ENCODE measurements at regions not wholly inside any gene's neighbourhood (a gene's known extent, or its start where the extent isn't known, plus 50 kb on each side); places are given as distances from the start of the nearest gene placed in this dataset.

DNA sequence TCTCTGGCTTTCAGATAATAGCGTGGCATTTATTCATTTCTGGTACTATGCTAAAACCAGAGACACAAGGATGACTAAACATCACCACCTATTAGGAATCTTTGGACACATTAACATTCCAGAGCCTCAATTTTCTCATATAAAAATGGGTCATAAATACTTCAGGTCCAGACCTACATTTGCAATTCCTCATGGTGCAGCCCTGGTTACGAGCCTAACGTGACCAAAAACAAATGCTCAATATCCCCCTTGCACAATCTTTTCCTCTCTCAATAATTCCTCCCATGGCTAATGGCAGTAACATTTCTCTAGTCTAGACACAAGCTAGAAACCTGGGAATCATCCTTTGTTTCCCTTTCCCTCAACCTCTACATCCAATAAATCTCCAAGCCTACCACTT is 112.8 kb upstream of the NABP1 start:
- DNase-seq, result no peak

DNA sequence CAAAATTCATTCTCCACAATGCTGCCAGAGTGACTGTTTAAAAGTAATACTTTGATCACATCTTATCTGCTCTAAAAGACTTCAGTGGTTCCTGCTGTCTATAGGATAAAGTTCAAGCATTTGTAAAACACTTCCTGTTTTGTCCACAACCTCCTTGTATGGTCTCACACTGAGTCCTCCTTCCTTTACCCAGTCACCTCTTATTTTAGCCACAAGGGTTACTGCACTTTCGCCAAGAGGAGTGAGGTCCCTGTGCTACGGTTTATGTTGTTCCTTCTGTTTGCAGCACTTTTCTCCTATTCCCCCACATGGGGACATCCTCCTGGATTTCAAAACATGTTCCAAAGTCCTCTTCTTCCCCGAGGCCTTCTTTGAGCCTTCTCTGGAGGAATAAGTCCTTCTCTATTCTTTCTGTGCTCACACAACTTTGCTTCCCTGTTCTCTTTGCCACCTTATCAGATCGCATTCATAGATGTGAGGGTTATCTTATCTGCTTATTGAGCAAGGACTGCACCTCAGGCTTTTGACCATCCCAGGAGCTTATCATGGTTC is 112.2 kb upstream of the NABP1 start:
- no peak for DNase-seq

DNA sequence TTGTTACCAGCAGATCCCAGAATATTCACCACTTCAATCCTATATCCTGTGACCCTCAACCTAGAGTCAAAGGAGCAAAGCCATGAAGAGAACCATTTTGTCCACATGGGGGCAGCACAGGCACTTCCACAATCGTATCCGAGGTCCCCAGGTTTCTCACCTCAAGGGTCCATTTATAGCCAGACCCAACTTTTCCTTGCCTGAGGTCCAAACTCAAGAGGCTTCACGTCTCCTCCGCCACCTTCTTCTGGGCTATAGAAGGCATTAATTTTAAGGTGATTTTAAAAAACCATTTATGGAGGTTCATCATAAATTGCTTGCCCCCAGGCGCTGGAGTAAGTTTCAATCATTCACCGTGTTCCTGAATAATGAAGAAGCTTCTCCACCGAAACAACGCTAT is 111.6 kb upstream of the NABP1 start:
- DNase-seq, result peak; percentile 67 to 68

DNA sequence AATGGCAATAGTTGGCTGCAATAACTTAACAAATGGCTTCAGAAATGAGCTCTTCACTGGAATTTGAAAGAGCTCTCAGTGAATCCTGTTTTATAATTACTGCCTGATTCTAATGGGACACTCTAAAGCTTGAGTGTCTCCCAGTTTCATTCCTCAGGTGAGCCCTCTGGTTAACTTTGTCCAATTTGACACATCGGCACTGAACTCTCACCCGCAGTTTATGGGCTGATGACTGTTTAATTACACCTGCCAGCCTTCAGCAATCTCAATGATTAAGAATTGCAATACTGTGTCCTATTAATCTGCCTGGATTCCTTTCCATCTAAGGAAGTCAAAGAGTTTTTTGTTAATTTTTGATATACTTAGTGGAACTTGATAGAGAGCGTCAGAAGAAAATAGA is 110.7 kb upstream of the NABP1 start:
- no peak for DNase-seq

DNA sequence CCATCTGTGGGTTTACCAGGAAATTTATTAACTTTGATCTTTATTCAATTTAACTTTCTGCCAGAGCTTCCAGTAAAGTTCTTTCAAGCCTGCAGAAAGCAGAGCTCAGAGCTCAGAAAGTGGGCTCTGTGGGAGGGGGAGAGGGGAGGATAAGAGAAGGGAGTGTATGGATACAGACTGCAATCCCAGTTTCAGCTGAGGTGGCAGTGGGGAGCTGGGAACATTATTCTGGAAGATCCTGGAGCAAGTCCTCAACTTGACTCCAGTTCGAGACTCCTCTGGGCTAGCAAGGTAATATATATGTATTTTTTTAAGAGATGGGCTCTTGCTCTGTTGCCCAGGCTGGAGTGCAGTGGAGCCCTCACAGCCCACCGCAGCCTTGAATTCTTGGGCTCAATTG is 108.9 kb upstream of the NABP1 start:
- DNase-seq, result no peak

DNA sequence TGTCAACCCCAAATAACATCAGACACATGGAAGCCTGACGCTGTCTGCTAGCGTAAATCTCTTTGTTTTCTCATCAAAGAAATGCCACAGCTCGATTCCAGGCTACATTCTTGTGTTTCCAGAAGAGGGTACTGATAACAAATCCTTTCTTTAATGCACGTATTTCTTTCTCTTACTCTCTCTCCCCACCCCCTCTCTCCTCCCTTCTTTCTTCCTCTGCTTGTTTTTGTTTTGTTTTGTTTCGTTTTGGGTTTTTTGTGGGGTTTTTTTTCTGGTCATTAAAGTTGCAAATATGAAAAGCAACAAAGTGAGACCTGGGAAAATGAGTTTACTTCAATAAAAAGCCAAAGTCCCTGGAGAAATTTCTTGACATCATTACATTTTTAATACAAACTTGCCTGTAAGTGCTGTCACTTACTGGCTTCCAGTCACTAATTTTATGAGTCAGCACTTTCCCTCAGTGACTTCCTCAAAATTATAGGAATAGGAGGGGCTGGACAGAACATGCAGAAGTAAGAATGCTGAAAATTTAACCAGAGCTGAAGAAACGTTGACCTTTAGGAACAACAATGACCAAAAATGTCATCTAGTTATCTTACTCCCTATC is 106.7 kb upstream of the NABP1 start:
- DNase-seq, result no peak

DNA sequence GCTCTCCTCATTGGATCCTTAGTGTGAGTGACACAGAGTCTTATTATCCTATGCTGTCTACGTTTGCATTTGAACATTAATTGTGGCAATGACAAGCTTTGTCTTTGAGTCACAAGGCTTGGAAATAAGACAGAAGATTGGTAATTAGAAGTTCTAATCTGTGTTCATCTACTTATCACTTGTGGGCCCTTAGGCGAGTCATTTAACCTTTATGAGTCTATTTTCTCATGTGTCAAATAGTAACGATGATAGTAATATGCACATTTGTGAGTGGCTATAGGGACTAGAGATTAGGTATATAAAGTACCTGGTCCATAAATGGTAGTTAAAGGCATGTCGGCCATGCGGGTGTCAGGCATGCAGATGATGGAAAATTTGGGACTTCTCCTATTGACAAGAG is 105.6 kb upstream of the NABP1 start:
- no peak for DNase-seq

DNA sequence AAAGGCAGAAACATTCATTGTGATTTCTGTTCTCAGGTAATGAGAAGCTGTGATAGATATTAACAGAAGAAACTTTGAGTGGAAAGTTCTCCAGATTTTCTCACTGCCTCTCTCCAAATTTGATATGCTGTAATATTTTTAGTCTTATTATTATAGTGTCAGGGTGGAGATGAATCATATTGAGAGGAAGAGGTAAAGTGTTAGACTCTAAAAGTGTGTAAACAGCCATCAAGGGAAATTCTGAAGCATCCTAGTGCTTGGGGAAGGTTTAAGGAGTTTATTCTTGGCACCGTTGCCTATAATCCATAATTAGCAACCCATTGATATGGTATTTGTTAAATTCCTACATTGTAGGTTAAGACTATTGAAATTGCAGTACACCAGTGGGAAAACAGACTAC is 104.7 kb upstream of the NABP1 start:
- DNase-seq, result no peak

DNA sequence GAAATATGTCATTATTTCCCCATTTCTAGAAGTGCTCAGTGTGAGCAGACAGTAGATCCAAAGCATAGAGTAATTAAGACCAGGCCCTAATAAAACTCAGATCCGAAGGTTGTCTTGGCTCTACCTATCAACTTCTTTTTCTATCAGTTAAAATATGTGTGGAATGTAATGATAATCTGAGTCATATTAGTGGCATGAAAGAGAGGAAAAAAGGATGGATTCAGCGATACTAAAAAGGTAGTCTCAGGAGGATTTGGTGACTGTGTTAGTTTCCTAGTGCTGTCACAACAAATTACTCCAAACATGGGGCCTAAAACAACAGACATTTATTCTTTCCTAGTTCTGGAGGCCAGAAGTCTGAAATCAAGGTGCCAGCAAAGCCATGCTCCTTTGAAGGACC is 103.7 kb upstream of the NABP1 start:
- DNase-seq, result no peak

DNA sequence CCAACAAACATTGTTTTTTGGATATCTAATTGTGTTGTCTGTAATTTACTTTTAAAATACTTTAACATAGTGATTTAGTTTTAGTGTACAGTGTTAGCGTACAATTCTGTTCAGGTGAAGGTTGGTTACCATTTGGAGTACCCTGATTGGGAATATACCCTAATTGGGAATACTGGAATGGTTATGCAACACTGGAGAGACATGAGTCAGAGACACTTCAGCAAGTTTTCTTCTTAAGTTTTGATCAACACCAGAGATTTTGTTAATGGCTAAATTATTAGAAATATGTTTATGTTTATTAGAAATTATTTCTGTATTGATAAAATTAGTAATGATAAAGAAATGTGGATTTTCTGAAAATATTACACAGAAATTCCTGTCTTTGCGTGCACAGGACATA is 100.3 kb upstream of the NABP1 start:
- no peak for DNase-seq

DNA sequence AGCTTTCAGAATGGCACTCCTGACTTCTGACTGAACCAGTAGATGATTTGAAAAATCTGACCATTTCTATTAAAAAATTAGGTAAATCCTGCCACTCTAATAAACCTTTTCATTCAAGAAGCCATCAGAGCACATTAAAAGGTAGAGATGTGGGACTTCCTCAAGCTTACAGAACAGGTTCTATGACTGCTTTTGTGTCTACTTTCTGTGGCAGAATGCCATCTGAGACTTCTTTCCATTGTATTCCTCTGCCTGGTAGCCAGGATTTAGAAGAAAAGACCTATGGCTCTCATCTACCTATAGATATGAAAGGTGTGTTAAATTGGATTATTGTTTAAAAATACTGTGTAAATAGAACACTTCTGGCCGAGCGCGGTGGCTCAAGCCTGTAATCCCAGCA is 99.9 kb upstream of the NABP1 start:
- DNase-seq, result no peak

DNA sequence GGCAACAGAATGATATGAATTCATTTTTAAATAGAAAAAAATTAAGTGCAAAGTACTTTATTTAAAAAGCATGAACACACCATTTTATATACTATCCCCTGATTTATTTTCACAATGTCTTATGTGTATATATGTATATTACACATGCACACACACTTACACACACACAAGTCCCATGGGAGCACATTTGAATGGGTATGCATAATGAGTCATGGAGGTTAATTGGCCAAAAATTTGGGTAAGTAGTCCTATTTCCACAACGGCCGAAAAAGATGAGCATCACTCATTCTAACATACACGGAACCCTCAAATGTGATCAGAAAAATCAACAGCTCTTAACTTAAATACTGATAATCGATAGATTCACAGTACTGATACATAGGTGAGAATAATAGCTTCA is 97.4 kb upstream of the NABP1 start:
- no peak for DNase-seq

DNA sequence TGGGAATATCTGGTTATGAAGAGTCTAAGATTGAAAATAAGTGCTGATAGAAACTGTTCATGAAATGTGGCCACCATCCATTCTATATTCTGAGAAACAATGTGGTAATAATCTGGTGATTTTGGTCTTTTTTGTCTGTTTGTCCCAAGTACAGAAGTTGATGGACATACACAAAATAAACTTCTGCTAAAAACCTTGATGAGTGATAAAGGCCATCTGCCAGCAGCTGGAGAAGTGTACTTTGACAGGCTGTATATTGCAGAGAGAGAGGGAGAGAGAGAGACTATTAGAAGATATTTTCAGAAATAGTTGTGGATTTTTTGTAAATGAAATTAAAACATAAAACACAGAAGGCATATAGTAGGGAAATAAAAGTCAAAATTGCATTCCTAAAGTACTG is 96.9 kb upstream of the NABP1 start:
- no peak for DNase-seq

DNA sequence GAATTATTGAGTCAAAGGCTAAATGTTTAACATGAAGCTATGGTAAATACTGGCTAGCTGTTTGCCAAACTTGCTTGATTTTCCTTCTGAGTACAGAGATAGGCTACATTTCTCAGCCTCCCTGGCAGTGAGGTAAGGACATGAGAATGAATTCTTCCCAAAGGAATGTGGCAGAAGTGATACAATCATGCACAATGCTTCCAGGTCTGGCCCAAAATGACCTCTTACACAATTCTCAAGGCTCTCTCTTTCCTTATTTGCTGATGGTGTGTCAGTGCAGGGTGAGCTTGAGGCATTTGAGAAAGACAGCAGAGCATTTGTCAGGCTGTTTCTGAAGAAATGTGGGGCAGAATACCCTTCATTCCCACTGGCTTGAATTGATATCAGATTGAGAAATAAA is 95.6 kb upstream of the NABP1 start:
- no peak for DNase-seq

DNA sequence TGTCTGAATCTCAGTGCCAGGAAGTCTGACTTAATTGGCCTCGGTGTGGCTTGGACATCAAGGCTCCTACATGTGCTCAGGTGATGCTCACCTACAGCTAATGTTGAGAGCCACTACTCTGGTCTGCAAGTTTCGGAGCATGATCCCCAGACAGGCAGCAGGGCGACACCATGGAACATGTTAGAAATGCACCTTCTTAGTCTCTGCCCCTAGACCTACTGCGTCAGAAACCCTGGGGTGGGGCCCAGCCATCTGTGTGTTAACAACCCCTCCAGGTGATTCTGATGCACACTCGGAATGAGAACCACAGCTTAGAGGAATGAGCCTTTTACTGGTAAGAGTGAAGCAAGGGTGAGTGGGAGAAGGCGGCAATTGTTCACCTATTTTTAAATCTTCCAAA is 86.9 kb upstream of the NABP1 start:
- no peak for DNase-seq

DNA sequence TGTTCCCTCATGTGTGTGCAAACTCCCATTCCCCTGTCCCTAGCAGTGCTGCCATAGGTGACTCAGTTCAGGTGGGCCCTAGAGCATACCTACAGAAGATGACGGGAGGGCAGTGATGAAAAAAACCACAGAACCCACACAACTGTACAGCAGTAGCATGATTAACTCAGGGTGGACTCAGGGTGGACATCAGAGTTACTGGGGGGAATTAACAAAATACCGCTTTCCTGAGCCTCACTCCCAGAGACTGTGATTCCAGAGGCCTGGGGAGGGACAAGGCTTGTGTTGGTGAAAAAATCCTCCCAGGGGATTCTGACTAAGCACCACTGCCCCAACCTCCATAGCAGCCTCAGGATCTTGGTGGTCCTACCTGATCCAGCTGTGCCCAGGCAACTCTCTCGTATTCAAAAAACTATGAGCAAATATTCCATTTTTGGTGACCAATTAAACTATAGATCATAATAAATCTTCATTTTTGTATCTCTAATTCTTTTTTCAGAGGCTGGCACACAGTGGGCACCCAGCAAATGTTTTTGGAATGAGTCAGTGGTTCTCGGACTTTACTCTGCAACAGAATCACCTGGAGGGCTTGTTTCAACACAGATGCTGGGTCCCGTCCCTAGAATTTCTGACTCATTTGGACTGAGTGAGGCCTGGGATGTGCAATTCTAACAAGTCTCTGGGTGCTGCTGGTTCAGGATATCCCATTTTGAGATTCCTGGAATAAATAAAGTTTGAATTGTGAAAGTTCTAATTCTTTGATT is 84.1 kb upstream of the NABP1 start:
- no peak for DNase-seq

DNA sequence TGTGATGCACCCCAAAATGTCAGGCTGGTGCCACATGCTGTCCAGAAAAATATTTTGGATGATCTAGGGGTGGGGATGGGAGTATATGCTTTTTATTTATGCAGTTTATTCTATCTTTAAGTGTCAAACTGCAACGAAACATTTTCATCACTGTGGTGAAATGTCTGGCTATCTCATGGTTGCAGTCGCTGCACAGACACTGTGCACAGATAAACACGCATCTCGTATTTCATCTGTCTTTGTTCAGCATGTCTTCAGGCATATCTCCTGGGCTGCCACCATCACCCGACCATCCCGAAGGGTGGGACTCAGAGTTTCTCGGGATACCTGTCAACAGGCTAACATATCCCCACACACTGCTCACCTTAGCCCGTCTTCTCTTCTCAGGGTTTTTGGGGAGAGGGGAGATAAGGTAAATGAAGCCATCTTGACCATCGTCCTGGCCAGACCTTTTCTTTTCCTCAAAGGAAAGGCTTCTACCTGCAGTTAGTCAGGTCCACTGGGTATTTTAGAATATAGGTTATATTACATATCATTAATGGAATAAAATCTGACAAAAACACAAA is 80.7 kb upstream of the NABP1 start:
- DNase-seq, result no peak

DNA sequence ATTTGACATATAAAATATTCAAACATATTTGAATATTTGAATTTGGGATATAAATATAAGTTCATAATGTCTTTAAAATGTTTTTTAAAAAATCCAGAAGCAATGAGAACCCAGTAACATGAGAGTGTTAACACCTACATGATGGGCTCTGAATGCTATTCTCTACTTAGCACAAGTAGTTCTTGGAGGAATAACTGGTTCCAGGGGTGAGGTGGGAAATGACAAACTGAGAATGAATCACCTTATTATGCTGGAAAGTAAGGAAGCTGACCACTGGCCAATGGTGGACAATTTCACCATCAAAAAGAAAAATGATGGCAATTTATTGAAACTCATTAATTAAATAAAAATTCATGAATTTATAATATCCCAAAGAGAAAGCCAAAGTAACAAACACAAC is 79.6 kb upstream of the NABP1 start:
- DNase-seq, result no peak

DNA sequence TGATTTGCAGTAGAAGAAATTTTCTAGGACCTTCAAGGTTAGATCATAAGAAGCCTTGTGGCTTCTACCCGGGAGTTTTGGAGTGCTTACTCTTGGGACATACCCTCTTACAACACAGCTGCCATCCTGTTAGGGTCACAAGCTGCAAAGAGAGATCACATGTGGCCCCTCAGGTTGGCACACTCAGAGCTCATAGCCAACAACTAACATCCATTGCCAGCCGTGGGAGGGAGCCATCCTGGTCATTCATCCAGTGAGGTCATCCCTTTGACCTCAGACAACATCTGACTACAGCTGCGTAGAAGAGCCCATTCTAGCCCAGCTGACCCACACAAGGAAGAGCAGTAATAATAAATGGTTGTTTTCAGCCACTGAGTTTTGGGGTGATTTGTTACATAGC is 76.9 kb upstream of the NABP1 start:
- DNase-seq, result no peak

DNA sequence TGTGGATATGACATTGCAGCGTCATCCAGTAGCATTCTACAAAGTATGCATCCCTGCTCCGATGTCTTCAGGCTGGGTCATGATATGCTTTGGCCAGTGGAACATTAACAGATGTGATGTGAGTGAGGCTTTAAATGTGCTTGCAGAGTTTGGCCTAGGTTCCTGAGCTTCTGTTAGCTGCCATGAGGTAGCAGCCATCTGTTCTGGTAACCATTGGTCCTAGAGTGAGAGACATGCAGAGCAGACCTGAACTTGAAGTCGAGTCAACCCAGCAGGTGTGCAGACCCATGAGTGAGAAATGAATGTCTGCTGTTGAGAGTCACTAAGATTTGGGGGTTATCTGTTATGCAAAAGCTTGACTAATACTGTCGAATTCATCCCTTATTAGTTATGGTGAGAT is 73.8 kb upstream of the NABP1 start:
- DNase-seq, result no peak

DNA sequence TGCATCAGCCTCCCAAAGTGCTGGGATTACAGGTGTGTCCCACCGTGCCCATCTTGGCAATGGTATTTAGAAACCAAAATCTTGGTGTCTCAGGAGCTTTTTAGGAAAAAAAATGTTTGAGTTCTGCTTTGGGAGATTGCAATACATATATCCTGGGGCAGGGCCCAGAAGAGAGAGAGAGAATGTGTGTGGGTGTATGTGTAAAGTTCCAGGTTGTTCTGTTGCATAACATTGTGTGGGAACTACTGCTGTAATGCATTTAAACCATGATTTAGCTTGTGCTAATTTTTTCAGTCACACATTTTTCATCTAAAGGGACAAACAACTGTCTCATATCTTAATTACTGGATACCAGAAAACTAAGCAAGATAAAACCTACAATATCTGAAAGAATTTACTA is 70.8 kb upstream of the NABP1 start:
- no peak for DNase-seq

DNA sequence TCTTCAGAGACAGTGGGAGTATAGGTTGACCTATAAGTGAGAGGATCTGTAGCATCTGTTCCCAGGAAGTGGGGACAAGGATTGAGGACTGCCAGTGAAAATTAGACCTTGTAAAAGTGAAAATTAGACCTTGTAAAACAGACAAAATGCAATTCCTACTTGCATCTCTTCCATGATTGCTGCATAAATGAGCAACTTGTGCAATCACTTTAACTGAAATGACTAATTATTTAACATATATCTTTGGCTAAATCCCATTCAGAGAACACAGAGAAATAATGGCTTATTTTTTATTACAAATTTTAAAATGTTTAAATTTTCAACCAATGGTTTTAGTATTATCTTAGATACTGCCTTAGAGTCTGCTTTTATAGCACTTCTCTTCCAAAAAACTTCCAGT is 67.2 kb upstream of the NABP1 start:
- no peak for DNase-seq

DNA sequence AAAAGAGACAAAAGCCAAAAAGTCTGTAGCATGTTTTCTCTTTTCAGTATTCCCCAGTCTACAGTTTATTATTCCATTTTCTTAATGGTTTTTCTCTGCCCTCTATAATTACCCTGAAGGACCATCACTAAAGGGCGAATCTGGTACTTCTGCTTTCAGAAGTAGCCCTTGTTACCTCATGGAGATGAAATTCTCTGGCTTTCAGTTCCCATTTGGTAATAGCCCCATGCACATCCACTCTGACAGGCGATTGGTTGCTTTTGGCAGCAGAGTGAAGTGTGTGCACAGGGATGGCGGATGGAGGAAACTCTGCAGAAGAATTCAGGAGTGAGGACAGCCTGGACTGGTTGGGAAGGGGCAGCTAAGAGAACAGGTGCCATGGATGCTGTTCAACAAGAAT is 66.3 kb upstream of the NABP1 start:
- no peak for DNase-seq

DNA sequence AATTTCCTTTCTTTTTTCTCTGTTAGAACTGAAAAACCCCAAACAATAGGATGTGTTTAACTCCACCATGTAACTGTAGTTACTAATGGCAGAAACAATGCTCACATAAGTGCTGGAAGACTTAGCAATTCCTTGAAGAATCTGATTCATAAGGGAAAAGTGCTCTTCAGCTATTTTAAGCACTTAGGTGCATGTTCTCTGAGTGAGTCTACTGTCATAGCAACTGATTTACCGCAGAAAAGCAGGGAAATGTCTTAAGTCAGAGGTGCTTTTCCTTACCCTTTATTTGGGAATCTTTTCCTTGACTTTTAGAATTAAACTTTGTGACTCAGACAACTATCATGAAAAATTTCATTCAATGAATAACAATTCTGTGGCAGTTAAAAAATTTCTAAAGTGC is 65.4 kb upstream of the NABP1 start:
- no peak for DNase-seq

DNA sequence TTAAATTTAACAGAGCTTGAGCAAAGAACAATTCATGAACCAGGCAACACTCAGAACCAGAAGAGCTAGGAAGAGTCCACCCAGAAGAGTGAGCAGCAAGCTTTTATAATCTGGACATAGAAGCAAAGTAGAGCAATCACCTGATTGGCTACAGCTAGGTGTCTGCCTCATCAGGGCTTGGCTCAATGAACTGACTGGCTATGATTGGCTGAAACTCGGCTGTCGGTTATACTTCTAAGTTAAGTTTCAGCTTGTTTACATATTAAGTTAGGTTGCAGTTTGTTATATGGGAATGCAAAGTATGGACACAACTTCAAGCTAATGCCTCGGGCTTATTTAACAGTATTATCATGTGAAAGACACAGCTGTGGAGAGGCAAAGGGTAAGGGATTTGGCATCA is 63.2 kb upstream of the NABP1 start:
- no peak for DNase-seq
